SKM-1 treated with dmso at 0.1 percent for 144 hours (cell line): ENCODE measurements at regions not wholly inside any gene's neighbourhood (a gene's known extent, or its start where the extent isn't known, plus 50 kb on each side); places are given as distances from the start of the nearest gene placed in this dataset.
"Not testable (repeated sequence)": the region's sequence is repeated elsewhere in the genome, so short reads cannot be mapped to it uniquely, and the experiment has no call there.

Experiments used
- DNase-seq: peaks from one replicate; lab custom pipeline; 2025; ENCODE audit not compliant: unreplicated experiment; lab: John Stamatoyannopoulos, UW

DNA sequence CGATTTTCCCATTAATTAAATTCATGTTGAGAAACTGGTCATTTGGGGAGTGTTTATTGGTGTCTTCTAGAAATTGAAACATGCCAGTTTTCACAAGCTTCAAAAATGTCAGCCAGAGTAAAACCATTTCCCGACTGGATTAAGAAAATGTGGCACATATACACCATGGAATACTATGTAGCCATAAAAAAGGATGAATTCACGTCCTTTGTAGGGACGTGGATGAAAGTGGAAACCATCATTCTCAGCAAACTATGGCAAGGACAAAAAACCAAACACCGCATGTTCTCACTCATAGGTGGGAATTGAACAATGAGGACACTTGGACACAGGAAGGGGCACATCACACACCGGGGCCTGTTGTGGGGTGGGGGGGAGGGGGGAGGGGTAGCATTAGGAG lies 162.1 kb upstream of the FGF13 start:
- not testable (repeated sequence) for DNase-seq

DNA sequence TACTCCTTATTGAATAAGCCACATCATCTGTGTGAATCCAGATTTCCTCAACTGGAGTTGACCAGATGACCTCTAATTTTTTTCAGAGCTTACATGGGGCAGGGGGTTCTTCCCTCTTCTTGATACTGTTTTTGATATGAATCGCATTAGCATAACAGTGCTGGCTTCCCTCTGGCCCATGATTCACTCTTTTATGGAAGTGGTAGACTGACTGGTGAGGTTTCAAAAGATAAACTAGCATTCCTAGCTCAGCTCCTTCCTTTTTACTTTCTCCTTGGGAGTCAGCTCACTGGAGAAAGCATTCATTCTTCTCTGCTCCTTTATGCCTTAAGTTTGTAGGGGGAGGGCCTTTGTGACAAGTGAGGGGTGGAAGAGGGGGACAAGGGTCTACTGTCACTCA lies 161.0 kb upstream of the FGF13 start:
- DNase-seq = no peak

DNA sequence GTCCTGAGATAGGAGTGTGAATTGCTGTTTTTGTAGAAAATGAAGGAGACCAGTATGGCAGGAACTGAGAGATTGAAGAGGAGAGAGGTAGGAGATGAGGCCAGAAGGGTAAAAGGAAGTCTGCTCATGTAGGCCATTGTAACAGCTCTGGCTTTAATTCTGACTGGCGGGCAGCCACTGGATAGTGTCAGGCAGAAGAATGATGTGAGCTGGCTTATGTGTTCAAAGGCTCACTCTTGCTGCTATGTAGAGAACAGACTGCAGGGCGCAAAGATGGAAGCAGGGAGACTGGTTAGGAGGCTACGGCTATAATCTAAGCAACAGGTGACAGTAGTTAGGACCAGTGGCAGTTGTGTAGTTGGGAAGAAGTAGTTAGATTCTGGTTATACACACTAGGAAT lies 160.2 kb upstream of the FGF13 start:
- DNase-seq = no peak

DNA sequence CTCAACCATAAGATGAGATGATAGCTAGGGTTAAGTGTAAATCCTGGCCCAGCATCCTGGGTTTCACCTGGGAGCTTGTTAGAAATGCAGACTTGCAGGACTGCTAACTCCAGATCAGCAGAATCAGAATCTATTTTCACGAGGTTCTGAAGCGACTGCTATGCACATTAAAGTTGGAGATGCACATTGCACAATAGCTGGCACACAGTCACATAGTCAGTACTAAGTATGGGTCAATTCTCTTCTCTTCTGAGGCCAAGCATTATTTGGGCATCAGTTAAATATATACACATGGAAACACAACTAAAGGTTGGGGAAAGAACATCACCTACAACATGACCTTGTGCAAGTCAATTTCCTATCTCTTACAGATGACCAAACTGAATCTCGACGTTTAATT lies 155.1 kb upstream of the FGF13 start:
- DNase-seq = no peak

DNA sequence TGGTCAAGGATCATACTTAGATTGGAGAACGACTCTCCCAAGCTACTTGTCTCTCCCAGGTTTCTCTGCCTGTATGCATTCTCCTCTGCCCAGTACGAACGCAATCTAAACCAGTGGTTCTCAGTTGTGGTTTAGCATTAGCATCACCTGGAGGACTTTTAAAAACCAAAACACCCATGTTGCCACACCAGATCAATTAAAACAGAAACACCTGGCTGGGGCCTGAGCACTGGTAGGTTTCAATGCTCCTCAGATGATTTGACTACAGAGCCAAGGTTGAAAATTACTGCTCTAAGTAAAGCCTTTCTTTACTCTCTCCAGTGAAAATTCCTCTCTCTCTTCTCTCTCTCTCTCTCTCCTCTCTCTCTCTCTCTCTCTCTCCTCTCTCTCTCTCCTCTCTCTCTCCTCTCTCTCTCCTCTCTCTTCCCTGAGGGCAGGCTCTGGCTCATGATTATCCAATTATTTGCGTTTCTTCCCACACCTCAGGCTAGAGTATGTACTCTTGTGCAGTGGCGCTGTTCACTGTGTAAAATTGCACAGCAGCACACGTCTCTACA lies 153.7 kb upstream of the FGF13 start:
- DNase-seq = no peak

GRCh38 chrX:138859421-138859820 lies 147.9 kb upstream of the FGF13 start:
- DNase-seq = no peak

- no peak for DNase-seq
These were observed 147.4 kb upstream of the FGF13 start for GRCh38 chrX:138858951-138859350.

DNA sequence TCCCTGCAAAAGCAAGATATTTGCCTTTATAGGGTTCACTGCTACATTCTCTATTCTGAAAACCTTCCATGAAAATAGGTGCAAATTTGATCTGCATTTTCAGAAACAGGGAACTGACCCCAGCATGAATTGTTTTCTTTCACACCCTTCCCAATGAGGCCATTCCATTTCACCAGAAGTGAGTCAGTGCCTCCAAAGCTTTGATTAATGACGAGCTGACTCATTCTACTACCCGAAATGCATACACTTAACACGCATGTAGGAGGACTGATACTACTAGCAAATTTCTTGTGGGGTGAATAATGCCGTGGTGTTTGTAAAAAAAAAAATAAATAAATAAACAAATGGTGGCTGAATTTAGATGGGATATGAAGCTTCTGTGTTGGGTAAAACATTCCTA lies 146.9 kb upstream of the FGF13 start:
- DNase-seq = no peak

DNA sequence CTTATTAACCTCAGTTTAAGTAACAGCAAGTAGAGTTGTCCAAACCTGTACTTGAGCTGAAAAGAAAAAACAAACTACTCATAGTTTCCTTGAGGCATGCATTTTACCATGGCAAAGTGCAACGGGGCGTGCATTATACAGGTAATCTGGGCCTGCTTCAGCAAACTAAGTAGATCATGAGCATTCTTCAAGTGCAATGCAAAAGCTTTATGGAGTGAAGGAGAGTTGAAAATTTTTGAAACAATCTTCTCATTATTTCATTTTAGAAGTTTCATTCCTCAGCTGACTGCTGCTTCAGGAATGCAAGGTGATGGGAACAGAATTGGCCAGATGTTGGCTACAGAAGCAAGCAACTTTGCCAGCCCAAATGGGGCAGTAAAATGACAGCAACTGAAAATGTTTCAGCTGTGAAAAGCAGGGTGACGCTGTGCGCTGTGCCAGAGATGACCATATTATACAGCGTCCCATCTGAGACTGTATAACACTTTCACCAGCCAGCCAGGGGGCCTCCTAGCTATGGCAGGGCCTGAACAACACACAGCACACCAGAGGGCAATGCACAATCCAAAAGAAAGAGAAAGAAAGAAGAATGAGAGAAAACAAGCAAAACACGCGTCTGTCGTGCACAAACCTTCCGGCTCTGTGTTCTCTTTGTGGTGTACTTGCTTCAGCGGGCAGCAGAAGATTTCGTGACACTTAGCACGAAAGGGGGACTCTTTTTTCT lies 145.5 kb upstream of the FGF13 start:
- no peak for DNase-seq

DNA sequence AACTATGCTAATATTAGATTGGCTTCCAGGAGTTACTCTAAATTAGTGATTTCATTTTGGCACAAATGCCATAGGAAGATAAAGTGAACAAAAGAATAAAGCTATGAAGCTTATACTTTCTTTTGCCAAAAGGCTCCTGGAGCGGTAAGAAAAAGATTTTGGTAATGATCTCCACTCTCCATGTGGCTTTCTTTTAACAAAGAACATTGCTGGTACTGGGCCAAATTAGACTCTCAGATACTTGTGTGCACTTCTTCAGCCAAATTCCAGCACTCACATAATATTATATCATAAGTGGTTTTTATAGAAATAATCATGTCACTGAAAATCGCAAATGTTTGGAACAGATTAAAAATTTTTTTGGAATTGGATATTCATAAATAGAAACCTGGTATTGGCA lies 142.4 kb upstream of the FGF13 start:
- DNase-seq = no peak

- no peak for DNase-seq
These were observed 138.0 kb upstream of the FGF13 start for GRCh38 chrX:138849521-138849920.

- DNase-seq = no peak
These were observed 136.4 kb upstream of the FGF13 start for GRCh38 chrX:138847930-138848329.

DNA sequence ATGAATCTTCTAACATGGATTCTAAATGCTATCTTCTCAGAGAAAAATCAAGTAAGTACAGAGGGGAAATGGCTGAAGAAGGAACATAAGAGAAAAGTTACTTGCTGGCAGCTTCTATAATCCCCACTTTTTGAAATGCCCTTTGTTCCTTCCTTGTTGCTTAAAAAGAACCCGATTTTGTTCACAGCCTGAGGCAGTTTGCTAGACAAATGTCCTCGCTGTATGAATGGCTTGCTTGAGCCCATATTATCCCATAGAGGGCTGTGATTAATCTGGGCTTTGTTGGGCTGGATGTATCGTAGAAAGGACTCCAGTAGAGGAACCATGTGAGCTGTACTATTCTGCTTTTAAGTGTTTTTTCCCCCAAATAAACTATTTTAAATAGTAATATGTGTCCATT lies 134.3 kb upstream of the FGF13 start:
- DNase-seq = no peak

- DNase-seq = not testable (repeated sequence)
These were observed 95.9 kb upstream of the FGF13 start for GRCh38 chrX:138807400-138807799.

DNA sequence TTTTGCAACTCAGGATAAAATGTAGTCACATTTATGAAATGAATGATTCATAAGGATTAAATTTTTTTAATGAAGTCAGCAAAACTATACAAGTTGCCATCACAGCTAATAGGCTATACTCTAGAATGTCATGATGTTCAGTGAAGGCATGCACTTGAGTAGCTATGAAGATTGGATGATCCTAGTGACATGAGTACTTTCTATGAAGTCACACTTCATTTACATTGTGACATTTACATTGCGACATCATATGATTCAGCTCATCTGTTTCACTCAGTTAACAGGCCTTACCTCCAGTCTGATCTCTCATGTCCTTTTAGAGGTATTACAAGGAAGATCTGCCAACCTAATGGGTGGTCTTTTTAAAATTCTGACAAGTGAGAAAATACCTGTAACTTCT lies 82.7 kb upstream of the FGF13 start:
- no peak for DNase-seq

DNA sequence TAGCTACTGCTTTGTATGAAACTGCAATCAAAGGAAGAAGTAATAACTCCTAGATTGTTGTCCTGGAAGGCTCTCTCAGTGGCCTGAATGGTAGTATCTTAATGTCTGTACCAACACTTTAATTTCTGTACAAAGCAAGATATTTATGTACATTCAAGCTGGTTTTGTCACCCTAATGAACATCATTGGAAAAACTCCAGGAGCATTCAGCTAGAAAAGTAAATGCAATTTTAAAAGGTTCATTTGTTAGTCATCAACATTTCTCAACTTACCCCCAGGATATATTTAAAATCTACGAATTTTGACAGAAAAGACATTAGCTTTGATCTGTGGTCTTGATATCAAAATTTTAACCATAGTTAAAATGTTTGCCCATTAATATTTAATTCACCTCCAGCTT lies 80.0 kb upstream of the FGF13 start:
- no peak for DNase-seq

- no peak for DNase-seq
These were observed 77.3 kb upstream of the FGF13 start for GRCh38 chrX:138788771-138789170.

GRCh38 chrX:138778576-138778909 lies 67.0 kb upstream of the FGF13 start:
- not testable (repeated sequence) for DNase-seq

DNA sequence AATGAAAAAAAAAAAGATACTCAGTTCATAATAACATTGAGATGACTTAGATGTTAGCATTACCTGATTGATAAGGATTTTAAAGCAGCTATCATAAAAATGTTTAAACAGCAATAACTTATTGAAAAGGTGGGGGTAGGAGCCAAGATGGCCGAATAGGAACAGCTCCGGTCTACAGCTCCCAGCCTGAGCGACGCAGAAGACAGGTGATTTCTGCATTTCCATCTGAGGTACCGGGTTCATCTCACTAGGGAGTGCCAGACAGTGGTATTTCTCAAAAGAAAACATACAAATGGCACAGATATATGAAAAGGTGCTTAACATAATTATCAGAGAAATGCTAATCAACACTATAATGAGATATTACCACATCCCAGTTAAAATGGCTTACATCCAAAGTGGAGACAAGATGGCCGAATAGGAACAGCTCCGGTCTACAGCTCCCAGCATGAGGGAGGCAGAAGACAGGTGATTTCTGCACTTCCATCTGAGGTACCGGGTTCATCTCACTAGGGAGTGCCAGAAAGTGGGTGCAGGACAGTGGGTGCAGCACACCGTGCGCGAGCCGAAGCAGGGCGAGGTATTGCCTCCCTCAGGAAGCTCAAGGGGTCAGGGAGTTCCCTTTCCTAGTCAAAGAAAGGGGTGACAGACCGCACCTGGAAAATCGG lies 66.5 kb upstream of the FGF13 start:
- DNase-seq = not testable (repeated sequence)

- no peak for DNase-seq
These were observed 65.7 kb upstream of the FGF13 start for GRCh38 chrX:138777230-138777629.

DNA sequence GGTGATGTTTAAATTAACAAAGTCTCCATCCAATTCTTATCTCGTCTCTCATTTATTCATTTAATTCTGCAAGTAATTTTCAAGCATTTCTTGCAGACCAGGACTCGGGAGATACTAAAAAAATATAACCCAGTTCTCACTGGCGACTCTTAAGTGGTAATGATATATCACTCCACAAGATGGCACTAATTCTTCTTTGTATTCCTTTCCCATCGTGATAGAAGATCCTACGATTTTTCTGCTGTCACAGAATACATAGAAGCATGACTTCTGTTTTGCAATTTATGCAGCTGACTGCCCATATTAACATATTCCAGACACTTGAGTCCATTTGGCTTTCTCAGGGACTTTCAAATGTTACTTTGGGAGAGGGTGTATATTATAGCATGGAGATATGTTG lies 64.0 kb upstream of the FGF13 start:
- peak; percentile 0 for DNase-seq

- DNase-seq = no peak
These were observed 59.5 kb upstream of the FGF13 start for GRCh38 chrX:138771047-138771446.

- no peak for DNase-seq
These were observed 58.4 kb upstream of the FGF13 start for GRCh38 chrX:138769918-138770317.
